CD4-positive, alpha-beta T cell treated with Interleukin-1 beta for 1 hour (primary cell): ENCODE measurements at regions not wholly inside any gene's neighbourhood (a gene's known extent, or its start where the extent isn't known, plus 50 kb on each side); places are given as distances from the start of the nearest gene placed in this dataset.
"Not testable (repeated sequence)": the region's sequence is repeated elsewhere in the genome, so short reads cannot be mapped to it uniquely, and the experiment has no call there.

ENCODE experiments used
- DNase-seq, 2 donors: peaks; one replicate each; pipeline ENCODE4 v3.0.0-alpha.2; 2020 to 2022

GRCh38 chr7:97234494-97234893 is 117.0 kb downstream of the SDHAF3 start:
- DNase-seq: not testable (repeated sequence)

DNA sequence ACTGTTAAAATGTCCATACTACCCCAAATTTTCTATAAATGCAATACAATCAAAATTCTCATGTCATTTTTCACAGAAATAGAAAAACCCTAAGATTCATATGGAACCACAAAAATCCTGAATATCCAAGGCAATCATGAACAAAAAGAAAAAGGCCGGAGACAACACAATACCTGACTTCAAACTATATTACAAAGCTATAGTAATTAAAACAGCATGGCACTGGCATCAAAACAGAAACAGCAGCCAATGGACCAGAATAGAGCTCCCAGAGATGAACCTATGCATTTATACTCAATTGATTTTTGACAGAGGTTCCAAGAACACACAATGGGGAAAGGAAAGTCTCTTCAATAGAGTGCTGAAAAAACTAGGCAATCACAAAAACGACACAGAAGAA is 128.8 kb downstream of the SDHAF3 start:
- DNase-seq: no peak

- DNase-seq: not testable (repeated sequence)
Measured at GRCh38 chr7:97258187-97258586, 140.7 kb downstream of the SDHAF3 start.

DNA sequence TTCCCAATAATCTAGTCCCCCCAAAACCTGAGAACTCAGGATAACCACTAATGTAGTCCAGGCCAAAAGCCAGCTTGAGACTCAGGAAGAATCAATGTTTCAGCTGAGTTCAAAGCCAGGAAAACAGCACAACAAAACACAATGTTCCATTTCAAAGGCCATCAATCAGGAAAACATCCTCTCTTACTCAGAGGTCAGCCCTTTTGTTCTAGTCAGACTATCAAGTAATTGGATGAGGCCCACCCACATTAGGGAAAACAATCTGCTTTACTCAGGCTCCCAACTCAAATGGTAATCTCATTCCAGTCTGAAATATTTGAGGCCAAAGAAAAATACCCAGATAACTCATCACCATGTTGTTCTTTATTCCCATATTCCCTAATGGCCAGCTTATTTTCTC is 152.2 kb downstream of the SDHAF3 start:
- DNase-seq: no peak

DNA sequence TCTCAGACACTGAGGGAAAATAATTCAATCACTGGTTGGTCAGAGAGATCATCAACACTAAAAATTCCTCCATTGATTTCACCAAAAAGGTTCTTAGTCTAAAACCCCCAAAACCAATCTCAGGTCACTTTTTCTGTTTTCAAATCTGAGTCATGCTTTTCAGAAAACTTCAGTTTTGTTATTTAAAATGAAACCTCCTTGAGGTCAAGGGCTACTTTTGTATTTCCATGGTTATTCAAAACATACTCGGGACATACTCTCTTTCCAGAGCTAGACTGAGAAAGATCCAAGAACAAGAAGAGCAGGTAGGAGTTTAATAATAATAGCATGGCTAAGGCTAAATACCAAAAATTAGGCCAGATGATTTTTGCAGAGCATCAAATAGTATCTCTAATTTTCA is 152.8 kb downstream of the SDHAF3 start:
- no peak for DNase-seq

DNA sequence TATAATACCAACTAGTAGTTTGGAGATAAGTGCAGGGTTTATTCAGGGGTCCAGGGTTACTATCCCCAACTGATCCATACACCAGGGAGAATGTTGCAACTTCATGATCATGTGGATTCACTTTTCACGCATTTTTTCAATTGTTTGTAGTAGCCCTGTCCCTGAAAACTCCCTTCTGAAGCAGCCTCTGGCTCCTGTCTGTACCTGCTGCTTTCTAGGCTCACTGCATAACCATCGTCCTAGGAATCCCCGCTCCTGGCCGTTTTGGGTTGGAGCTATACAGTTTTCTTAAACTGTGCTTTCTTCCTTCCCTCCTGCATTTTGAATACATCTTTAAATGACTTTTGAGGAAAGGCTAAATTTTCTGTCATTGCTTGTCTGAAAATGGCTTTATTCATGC is 154.1 kb downstream of the SDHAF3 start:
- no peak for DNase-seq

- no peak for DNase-seq
Measured at GRCh38 chr7:97272237-97272975, 154.9 kb downstream of the SDHAF3 start.

GRCh38 chr7:97275475-97275874 is 158.0 kb downstream of the SDHAF3 start:
- DNase-seq: no peak

DNA sequence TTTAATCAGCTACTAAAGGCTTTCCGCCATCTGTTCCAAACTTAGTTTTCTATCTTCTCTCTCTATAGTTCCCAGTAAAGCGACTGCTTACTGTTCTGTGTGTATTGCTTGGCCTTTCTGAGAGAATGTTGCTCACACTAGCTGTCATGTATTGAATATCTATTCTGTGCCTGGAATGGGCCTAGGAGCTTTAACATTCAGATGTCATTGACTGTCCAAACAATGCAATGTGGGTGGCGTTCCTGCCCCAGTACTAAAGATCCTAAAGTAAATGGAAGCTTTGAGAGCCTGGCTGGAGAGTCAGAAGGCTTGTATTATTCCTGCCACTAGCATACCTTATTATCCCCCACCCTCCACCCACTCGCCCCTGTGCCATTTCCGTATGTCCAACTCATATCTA is 163.5 kb downstream of the SDHAF3 start:
- no peak for DNase-seq

DNA sequence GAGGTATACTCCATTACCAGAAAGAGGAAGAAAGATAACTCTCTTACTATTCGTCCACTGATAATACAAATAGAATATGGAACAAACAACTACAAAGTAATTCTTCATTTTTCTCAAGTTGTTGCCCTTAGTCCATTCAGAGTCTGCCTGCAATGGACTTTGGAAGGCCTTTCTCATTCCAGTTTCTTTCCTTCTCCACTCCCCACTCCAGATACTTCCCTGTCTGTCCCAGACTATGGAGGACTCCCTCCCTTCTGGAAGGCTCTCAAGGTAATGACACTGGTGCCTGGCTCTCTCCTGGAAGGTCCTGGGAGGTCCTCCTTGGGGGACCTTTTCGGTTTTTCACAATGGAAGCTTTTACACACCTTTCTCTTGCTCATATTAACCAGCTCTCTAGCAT is 167.8 kb downstream of the SDHAF3 start:
- no peak for DNase-seq

DNA sequence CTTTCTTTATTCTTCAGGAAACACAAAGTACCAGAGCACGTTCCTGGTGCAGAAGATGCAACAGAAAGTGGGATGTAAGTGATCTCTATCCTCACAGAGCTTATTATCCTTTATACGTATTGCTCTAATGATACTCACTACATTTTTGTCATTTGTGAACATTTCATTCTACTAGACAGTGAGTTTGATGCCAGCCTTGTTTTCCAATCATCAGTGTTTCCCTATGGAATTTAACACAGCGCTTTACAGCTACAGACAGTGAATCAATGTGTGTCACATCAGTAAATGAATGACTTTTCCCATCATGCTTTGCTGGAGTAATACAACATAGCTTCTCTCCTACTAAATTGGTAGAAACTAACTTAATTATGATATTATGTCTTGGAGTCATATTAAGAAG is 175.5 kb downstream of the SDHAF3 start:
- no peak for DNase-seq

DNA sequence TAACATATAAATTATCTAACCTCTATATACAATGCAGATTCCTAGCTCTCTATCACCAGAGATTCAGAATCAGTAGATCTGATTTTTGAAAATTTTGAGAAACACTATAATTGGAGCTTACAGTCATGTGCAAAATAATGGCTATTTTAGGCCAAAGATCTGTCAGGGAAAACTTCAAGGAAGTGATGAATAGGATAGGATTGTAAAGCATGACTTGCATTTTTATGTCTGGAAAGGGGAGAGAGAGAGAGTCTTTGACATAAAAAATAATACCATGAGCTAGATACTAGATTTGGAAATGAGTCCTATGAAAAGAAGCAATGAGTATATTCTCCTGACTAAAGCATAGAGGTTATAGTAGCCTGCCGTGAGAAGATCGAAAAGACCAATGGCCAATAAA is 181.1 kb downstream of the SDHAF3 start:
- DNase-seq: no peak

GRCh38 chr7:97305589-97305988 is 188.1 kb downstream of the SDHAF3 start:
- DNase-seq: no peak

DNA sequence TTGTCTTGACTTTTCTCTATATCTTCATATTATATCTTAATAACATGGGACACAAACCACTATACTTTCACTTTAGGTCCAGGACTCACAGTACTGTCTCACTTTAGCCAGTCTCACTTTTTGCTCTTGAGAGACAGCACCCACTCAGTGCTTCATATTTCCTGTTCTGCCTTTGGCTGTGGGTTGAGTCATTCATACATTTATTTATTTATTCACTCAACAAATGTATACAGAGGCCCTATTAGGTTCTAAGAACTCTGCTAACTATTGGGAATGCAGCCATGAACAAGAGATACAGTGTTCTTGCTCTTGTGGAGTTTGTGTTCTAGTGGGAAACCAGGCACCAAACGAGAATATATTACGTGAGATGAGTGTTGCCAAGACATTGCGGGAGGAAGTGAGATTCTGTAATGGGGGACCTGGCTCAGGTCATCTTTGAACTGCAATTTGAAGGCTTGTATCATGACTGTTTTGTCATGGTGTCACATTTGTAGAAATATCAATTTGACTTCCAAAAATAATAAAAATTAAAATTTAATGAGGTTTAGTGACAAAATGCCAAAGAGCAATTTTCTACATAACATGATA is 190.1 kb downstream of the SDHAF3 start:
- DNase-seq: no peak

- DNase-seq: no peak
Measured at GRCh38 chr7:97313900-97314299, 196.4 kb downstream of the SDHAF3 start.

DNA sequence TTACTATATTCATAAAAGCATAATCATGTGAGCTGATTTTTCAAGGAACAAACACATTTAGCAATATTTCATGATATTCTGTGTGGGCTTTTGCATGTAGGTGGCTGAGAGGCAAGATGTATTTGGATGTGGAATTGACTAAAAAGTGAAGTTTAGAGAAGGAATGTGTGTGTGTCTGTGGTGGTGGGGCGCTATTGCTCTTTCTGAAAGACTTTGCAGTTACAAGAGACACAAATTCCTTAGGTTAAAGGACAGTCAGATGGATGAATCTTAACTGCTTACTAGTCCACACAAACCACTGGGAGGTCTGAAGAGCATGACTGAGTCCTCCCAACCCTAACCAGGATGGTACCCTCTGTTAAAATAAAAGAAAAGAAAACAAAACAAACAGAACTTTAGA is 200.1 kb downstream of the SDHAF3 start:
- DNase-seq: no peak

DNA sequence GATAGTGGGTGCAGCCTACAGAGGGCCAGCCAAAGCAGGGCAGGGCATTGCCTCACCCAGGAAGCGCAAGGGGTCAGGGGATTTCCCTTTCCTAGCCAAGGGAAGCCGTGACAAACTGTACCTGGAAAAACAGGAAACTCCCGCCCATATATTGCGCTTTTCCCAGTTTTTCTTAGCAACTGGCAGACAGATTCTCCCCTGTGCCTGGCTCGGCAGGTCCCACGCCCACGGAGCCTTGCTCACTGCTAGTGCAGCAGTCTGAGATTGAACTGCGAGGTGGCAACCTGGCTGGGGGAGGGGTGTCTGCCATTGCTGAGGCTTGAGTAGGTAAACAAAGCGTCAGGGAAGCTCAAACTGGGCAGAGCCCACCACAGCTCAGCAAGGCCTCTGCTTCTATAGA is 212.4 kb downstream of the SDHAF3 start:
- not testable (repeated sequence) for DNase-seq

GRCh38 chr7:97337849-97338248 is 220.4 kb downstream of the SDHAF3 start:
- DNase-seq: no peak

DNA sequence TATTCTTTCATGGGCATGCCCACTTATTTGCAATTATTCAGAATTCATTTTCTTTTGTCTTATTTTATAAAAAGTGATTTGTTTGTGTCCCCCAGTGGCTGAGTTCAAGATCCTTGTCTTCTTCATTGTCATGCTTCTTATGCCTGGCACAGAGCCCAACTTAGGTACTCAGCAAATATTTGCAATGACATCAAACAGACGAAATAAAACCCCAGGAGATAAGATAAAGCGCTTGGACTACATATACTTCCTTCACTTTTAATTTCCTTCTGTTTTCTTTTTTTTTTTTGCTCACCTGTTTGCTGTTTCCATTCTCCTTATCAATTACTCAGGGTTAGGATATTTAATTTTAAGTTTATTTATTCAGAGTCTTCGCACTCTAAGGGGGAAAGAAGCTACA is 225.0 kb downstream of the SDHAF3 start:
- DNase-seq: no peak

GRCh38 chr7:97346349-97346748 is 228.9 kb downstream of the SDHAF3 start:
- no peak for DNase-seq

- DNase-seq: no peak
Measured at GRCh38 chr7:97351488-97351887, 234.0 kb downstream of the SDHAF3 start.

- no peak for DNase-seq
Measured at GRCh38 chr7:97357459-97357858, 240.0 kb downstream of the SDHAF3 start.

GRCh38 chr7:97372882-97373281 is 255.4 kb downstream of the SDHAF3 start:
- no peak for DNase-seq

DNA sequence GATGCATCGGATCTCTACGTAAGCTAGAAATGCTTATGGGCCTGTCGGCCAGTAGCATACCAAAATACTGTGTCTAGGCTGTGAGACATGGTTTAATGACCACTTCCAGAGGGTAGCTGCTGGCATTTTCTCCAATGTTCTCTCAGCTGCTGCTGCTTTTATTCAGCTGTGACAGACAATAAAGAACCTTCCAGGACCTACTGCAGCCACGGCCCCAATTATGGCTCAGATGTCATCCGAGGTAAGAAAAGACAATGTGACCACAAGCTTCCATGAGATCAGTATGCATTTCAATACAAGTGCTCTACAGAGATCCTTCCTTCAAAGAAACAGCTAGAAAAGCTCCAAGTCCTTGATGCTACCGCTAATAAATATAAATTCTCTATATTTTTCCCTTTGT is 256.2 kb downstream of the SDHAF3 start:
- no peak for DNase-seq

DNA sequence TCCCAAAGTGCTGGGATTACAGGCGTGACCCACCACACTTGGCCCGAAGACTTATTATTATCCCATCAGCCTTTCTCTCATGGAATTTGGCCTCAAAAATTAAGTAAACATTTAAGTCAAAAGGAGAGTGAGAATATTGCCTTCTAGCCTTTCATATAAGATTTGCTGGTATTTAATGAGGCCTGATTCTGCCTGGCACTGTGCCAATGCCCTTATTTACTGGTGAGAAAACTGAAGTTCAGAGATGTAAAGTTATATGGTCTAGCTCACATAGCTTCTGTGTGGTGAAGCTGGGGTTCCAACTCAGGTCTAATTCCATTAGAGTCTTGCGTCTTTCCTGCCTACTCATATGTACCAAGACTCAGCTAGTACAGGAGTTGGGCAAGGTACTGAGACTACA is 260.2 kb downstream of the SDHAF3 start:
- DNase-seq: no peak
